ENCODE measurements at regions not wholly inside any gene's neighbourhood (a gene's known extent, or its start where the extent isn't known, plus 50 kb on each side); places are given as distances from the start of the nearest gene placed in this dataset.

DNA sequence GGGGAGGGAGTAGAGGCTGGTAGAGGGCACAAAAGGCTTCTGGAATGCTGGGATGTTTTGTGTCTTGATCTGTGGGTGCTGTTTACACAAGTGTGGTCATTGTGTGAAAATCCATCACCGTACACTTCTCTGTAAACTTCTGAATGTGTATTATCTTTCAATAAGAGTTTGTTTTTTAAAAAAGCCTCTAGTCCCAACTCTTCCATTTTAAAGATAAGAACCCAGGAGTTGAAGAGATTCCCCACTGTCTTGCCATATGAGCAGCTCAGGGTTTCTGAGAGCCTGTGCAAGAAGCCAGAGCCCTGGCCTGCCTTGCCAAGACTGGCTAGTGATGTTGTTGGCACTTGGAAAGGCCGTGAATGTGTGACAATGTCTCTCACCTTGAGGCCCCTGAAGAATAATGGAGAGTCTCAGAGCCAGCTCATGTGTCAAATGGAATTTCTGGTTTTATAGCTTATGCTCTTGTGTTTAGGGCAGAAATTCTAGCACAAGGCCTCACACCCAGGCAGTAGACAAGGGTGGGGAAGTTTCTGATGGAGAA is 57.5 kb upstream of the NPAS1 start:
- TF ChIP-seq, protein P1, sequence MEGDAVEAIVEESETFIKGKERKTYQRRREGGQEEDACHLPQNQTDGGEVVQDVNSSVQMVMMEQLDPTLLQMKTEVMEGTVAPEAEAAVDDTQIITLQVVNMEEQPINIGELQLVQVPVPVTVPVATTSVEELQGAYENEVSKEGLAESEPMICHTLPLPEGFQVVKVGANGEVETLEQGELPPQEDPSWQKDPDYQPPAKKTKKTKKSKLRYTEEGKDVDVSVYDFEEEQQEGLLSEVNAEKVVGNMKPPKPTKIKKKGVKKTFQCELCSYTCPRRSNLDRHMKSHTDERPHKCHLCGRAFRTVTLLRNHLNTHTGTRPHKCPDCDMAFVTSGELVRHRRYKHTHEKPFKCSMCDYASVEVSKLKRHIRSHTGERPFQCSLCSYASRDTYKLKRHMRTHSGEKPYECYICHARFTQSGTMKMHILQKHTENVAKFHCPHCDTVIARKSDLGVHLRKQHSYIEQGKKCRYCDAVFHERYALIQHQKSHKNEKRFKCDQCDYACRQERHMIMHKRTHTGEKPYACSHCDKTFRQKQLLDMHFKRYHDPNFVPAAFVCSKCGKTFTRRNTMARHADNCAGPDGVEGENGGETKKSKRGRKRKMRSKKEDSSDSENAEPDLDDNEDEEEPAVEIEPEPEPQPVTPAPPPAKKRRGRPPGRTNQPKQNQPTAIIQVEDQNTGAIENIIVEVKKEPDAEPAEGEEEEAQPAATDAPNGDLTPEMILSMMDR (optimal IDR thresholded peaks at IDR 0.05 in 1 of 3, IDR thresholded peaks at IDR 0.05 in 1 of 3, conservative IDR thresholded peaks at IDR 0.05 in 1 of 3; ENCODE audit: extremely low read depth in 1 of 3, insufficient read depth in 2 of 3, low read length in 3 of 3) = no peak
- TF ChIP-seq EZH2 (IDR thresholded peaks at IDR 0.05; ENCODE audit: low read length) = no peak

Data from keratinocyte (primary cell).